HG02943 (cell line): ENCODE measurements at regions not wholly inside any gene's neighbourhood (a gene's known extent, or its start where the extent isn't known, plus 50 kb on each side); places are given as distances from the start of the nearest gene placed in this dataset.

Experiments
- ATAC-seq: cut with Tn5 transposase; IDR thresholded peaks from one replicate; pipeline ENCODE4 v1.9.1; 2021; ENCODE audit warnings: mild to moderate bottlenecking, low read depth, moderate library complexity; ENCODE audit not compliant: unreplicated experiment

DNA sequence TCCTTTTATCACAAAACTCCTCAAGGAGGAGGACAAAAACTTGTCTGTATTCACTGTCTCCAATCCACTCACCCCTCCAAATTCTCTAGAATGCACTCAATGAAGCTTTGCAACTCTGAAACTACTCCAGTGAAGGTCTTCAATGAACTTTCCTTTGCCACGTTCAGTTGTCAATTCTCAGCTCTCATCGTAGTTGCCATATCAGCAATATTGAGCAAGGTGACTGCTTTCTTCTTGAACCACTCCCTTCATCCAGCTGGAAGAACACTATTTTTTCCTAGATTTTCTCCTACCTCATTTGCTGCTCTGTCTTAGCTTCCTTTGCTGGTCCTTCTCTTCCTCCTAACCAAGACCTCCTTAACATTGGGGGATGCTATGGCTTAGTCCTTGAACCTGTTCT lies 191.8 kb downstream of the KDR start:
- ATAC-seq = no peak

DNA sequence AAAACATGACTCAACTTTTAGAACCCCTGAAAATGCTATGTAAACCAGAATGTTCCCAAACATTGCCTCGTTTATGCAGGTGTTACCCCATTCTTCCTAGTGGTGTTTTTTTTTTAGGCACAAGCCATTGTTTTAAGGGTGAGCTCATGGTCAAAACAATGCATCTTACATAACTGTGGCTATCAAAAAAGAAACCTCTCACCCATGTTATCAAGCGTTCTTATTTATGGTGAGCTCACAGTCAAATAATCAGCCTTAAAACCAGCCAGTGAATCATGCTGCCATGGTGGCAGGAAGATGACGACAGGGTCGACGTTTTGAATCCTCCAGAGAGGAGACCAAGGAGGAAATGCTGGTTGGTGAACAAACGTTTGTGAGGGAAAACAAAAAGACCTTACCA lies 195.2 kb downstream of the KDR start:
- ATAC-seq = no peak

DNA sequence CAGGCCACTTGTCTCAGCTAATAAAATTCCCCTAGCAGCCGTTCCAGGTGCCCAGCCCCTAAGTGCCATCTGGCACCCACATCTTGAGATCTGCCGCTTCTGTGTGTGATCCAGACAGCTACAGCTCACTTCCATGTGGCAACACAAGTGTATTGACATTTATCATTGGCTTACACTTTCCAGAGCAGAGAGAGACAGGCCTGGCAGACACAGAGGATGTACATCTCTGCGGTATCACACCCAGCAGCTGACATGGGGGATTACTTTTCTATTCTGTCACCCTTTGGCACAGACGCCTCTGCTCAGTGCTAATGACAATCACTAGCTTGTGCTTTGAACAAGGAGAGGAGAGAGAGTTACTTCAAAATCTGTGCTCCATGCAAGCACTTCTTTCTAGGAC lies 195.9 kb downstream of the KDR start:
- no peak for ATAC-seq

DNA sequence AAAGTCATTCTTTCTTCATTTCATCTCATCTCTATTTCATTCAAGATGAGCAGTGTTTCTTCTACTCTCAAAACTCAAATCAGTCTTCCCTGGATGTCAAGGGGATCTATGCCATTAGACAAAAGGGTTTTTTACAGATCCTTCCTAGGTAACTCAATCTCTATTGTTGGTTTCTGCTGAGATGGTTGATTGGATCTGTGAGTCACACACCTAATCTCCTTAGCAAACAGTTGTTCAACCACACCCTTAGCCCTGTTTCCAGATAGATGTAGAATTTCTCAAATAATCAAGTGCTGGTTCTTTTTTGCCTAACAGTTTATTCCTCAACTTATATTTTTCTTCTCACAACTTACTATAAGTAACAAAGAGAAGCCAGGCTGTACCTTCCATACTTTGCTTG lies 200.5 kb downstream of the KDR start:
- no peak for ATAC-seq

DNA sequence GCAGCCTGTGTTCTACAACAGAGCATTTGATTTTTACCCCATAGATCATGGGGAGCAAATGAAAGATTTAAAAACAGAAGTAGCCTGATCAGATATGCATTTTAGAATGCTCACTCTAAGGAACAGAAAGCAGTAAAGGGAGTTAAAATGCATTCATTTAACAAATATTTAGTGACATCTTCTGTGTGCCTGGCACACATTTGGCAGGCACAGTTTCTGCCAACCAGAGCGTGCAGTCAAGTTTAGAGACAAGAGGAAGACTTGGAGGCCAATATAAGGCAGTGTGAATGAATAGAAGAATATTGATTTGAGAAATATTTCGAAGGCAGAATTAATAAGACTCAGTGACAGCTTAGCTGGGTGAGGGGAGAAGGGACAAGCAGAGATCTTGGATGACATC lies 210.1 kb downstream of the KDR start:
- ATAC-seq = no peak

DNA sequence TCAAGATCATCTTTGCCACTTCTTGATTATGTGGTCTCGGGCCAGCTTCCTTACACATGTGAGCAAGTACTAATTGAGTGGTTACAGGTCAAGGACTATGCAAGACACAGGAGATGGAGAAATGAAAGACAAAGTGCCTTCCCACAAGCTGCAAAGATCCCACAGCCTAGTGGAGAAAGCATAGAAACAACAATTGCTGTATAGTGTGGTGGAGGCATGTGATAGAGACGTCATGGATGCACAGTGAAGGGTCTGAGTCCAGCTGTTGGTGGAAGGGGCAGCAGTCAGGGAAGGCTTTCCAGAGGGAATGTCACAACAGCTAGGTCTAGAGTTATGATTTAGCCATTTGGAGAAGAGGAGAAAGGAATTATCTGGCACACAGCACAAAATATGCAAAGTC lies 210.6 kb downstream of the KDR start:
- ATAC-seq = no peak

DNA sequence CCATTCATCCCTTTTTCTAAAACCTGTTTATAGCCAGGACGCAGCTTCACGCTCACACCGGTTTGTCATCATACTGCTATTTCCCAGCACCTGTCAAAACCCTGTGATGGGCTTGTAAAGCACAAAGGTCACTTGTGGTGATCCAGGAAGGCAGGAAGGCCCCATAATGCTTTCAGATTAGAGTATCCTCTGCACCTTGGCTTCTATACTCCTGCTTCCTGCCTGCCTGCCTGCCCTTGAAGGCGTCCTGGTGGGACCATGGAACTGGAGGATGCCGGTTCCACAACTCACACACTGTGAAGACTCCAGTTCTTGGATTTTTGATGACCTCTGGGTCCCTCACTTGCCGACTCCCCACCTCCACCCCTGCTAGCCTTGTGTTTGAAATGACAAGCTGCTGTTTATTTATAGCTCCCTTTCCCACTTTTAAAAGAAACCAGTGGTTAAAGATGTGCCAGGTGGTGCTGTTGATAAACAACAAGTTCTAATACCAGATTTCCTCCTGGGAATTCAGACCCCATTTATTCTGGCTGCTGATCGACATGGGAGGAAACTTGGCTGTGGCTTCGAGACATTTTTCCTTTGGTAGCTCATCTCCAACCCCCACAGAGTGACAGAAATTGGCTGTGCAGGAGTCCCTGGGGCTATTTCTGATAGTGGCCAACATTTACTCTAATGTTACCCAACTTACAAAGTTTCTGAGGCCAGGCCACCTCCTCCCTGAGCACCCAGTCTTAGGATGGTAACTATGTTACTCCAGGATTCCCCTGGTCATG lies 211.5 kb downstream of the KDR start:
- no peak for ATAC-seq

DNA sequence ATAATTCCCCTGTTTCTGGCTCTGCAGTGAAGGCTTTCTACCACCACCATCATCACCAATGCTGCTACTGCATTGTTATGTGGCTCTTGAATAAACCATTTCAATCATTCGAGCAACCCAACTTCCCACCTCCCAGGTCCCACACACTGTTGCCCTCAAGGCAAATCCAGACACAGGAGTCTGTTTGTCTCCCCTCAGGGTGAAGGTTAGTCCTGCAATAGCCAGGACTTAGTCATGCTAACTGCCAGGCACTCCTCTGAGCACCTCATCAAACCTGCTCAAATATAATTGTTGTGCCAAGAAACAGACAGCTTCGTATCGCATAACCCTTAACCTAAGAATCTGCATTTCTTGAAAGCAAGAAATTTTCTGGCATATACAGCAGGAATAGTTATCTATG lies 213.2 kb downstream of the KDR start:
- ATAC-seq = no peak

DNA sequence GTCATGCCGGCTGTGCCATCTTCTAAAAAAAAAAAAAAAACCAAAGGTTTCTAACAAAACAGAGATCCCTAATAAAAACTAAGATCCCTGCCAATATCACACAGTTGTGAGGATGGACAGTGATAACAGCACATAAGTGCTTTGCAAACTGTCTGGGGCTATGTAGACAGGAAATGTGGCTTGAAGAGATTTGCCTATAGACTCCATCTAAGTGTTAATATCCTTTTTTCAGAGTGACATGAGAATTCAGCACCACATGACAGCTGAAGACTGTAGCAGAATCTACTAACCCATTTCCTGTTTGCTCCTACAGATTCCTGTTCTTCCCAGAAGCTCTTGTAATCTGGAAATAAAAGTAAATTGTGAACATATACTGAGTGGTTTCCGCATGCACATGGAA lies 215.4 kb downstream of the KDR start:
- ATAC-seq = peak; percentile 68

DNA sequence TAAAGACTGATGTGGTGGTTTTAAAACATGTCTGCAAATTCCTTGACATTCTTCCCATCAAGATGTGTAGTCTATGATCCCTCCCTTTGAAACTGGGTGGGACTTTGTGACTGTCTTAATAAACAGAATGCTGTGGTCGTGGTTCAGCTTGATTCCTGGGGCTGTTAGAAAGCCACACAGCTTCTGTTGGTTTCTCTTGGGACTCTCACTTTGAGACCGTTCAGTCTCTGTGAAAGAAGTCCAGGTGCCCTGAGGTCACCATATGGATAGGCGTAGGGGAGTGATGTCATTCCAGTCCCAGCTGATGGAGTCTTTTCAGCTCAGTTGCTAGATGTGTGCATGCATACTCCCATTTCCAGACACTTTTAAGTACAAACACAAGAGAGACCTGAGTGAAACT lies 216.6 kb downstream of the KDR start:
- ATAC-seq = no peak

DNA sequence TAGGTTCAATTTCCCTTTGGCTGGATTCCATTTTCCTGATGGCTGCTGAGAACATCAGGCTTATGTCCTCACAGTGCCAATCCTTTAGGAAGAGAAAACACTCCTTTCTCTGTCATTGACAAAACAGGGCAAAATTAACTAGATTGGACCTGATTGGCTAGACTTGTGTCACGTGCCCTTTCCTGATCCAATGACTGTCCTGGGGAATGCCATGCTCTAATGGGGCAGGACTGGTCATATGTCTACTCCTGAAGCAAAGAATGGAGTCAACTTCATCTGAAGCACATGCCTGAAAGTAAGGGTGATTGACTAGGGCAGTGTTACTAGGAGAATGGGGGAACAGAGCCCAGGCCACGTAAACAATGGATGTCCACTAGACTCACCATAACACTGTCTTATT lies 220.4 kb downstream of the KDR start:
- ATAC-seq = no peak

DNA sequence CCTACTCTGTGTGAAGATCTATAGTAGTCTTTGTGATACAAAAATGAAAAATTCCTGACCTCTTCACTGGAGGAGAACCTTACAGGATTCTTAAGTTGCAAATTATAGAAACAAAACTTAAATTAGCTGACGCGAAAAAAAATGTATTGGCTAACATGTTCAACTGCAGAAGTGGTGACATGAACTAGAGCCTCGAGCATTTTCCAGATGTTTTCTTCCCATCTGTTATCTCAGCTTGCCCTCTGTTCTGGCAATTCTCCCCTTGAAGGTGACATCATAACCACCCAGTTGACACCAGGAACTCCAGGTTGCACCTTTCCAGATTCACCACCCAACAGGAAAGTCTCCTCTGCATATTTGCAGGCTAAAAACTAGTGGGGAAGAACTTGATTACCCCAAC lies 222.4 kb downstream of the KDR start:
- no peak for ATAC-seq

DNA sequence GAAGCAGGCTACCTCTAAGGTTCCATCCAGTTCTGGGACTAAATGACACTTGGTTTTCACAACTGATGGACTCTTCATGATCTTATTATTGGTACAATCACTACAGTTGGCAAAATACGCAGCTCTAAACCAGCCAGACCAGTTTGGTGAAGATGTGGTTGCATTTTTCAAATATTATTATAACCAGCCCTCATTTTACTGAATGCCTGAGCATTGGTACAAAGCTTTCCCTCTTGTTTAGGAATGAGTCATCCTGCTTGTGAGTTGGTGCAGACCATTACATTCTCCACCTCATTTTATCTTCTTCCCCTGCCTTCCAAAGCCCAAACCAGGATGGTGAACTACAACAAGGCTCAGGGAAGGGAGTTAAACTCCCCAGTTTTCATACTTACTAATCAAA lies 223.1 kb downstream of the KDR start:
- ATAC-seq = no peak

DNA sequence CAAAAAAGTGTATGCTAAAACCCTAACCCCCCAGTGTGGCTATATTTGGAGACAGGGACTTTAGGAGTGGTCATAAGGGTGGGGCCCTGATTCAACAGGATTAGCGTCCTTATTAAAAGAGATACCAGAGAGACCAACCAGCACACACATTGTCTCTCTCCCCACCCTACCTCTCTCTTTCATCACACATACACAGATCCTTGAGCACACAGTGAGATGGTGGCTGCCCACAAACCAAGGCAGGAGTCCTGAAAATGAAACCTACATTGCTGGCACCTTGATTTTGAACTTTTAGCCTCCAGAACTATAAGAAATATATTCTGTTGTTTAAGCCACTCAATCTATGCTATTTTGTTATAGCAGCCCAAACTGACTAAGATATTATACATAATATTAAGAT lies 224.2 kb downstream of the KDR start:
- ATAC-seq = no peak

DNA sequence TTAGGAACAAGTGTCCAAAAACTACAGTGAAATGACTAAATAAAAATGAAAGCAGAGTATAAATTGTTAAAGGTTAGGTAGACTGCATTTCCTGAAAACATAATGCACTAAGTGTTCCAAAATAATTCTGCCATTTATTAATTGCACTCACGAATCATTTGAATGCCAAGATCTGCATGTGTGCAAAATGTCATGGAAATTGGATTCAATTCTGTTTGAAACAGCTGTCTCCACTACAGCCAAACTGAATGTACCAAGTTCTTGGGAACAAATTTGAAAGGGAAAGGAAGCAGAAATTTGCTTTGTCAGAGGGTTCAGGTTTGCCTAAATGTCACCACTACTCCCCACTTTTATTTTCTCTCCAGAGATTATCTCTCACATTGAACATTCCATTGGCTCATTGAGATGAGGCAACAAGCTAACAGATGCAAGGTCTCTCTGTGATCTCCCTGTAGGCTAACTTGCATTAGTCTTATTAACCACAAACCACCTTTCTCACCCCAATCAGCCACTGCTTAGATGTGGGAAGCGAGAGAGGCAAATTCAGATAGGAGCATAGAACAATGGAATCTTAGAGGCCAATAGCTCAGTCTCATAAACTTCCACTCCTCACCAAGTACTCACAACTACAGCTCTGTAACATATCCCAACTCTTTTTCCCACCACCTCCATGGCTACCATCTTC lies 226.6 kb downstream of the KDR start:
- ATAC-seq = no peak

DNA sequence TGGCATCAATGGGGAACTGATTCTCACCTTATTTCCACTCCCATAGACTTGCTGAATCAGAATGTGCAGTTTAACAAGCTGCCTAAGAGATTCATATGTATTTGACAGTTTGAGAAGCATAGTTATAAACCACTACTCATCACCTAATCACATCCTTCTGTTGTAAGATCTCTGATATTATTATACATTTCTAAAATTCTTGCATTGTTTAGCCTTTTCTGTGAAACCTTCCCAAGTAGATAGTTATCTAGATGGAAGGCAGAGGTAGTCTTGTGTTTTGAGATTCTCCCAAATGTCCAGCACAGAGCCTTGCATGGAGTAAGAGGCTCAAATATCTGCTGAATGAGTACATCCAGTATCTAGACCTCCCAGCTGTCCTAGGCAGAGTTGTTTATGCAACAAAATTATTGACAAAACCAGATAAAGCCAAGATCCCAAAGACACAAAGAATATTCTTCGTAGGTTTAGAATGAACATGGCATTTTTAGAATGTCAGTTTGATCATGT lies 227.3 kb downstream of the KDR start:
- no peak for ATAC-seq

DNA sequence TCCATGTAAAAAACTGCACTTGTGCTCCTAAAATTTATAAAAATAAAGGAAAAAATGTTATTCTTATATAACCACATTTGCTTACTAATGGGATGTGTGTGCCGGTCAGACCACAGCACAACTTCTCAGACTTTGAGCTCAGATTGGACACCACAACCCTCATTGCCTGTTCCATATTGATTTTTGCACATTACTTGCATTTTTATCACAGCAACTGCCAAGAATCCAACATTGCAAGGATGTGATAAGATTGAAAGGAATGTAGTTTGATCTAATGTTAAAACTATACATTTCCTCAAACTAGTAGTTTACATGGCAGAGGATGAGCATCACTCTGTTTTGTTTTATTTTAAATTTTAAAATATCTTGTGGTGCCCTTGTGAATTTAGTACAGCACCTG lies 227.8 kb downstream of the KDR start:
- ATAC-seq = no peak

DNA sequence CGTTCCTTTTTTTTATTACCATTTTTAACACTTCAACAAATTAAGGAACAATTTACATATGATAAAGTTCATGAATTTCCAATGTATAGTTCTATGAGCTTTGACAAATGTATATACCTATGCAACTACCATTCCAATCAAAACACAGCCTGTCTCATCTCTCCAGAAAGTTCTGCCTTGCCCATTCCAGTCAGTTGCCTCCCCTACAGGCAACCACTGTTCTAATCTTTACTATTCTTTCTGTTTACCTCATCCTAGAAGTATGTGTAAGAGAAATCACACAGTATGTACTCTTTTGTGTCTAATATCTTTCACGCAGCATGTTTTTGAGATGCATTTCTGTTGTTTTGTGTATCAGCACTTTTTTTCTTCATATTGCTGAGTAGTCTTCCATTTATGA lies 224.9 kb downstream of the KIT start:
- ATAC-seq = no peak

DNA sequence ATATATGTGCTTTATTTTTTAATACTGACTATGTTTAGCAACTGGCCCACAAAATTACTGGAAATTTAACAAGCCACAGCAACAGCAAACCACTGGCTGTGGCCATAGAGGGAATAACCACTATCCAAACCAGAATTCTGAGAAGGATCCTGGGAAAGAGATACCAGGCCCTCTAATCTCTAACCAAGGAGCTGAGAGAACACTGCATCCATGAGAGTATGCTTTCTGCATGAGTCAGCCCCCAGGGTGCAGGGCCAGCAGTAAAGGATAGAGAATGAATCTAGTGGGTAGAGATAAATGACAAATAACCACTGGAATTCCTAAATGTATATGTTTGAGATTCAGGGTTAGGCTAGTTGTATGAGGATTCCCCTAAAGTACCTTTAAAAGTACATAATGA lies 221.8 kb downstream of the KIT start:
- ATAC-seq = no peak

DNA sequence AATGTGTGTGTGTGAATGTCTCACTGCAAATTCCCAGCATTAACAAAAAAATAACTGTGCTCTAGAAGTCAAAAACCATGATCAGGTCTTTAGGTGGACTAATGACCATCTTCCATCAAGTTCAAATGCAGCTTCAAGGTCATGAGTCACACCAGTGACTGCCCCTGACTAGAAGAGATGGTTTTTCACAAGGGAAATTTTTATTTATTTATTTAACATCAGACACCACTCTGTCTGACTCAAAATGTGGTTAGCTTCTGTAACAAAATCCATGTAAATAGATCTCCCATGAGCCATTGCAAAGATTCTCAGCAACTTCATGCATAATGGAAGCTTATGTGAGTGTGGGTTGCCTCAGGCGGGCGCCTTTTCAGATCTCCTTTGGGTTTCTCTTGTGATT lies 219.2 kb downstream of the KIT start:
- ATAC-seq = no peak

DNA sequence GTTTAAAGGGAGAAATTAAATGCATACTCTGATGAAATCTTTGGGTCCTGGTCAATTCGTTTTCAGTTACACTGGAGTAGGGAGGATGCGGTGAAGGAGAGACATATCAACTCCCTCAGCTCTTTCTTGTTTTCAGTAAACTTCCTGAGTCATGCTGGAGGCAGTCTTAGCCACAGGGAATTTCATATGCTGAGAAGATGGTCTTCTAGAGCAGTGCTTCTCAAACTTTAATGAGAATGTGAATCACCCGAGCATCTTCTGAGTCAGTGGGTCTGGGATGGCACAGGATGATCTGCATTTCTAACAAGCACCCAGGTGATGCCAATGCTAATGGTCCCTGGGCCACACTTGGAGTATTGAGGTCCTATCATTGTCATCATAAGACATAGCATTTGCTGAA lies 214.5 kb downstream of the KIT start:
- no peak for ATAC-seq

DNA sequence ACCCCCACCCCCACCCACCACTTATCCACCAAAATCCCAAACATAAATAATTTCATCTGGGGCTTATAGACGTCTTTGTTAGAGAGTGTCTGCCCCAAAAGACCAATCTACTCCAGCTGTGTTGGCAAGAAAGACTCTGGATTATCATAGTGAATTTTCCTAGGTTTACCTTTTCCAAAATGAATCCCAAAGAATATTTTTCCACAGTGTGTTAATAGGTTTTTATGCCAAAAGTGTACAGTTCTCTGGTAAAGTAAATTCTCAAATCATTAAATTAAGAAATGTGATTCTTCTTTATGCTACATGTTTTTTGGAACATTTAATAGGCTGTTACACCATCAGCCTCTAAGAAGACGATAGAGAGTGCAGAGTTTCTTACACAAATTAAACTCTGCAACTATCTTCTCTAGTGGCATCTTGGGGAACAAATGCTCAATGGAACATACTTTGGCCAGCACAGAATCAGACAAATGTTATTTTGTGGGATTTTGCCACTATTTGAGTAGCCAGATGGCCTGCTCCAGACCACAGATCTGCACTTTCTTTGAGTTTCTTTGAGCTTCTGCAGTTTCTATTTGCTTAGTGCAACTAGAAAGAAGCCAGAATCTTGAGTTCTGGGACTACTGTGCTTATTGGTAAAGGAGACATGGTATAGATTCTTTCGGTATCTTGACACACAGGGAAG lies 206.0 kb downstream of the KIT start:
- no peak for ATAC-seq
